ENCODE measurements at regions not wholly inside any gene's neighbourhood (a gene's known extent, or its start where the extent isn't known, plus 50 kb on each side); places are given as distances from the start of the nearest gene placed in this dataset.

GRCh38 chr3:168386301-168386700, 290.6 kb upstream of the GOLIM4 start:
- Histone ChIP-seq H3K4me3 (ENCODE audit: insufficient read depth, low read depth, low read length) (no peak overlapping the region), H2BK20ac (ENCODE audit: low read depth, low read length) (no peak overlapping the region), H2BK120ac (ENCODE audit: low read depth, low read length) (no peak overlapping the region), H3K9me1 (ENCODE audit: insufficient read depth, low read length) (no peaks in the 10 kb centered on the region), H3K27me3 (ENCODE audit: control insufficient read depth, insufficient read depth, low read length) (no peaks in the 10 kb centered on the region), H2AFZ (replicated peaks; ENCODE audit: low read length, poor library complexity) (no peak overlapping the region), H2AK9ac (replicated peaks; ENCODE audit: low read depth, low read length, poor library complexity) (no peak overlapping the region), H4K8ac (ENCODE audit: low read depth in 2 of 2, low read length in 2 of 2) (no peak overlapping the region), H3K9me3 (ENCODE audit: control insufficient read depth, insufficient read depth, low read length) (no peaks in the 10 kb centered on the region), H3K36me3 (ENCODE audit: control insufficient read depth, insufficient read depth, low read length) (no peaks in the 10 kb centered on the region), H3K56ac (ENCODE audit: extremely low read depth, insufficient read depth, low read length) (no peak overlapping the region), H4K5ac (ENCODE audit: low read depth, low read length) (no peak overlapping the region), H3K27ac (ENCODE audit: insufficient read depth, low read length) (no peak overlapping the region), H3K4me2 (ENCODE audit: low read depth, low read length) (no peak overlapping the region), H4K91ac (ENCODE audit: insufficient read depth, low read depth, low read length) (no peak overlapping the region), H2AK5ac (ENCODE audit: low read depth, low read length) (no peak overlapping the region), H3K23ac (ENCODE audit: low read depth, low read length) (no peak overlapping the region), H3K18ac (ENCODE audit: low read depth, low read length) (no peak overlapping the region), H3K4me1 (ENCODE audit: control insufficient read depth, insufficient read depth, low read length) (no peaks in the 10 kb centered on the region), H4K20me1 (ENCODE audit: insufficient read depth, low read length) (no peaks in the 10 kb centered on the region), H3K9ac (ENCODE audit: low read depth, low read length) (no peak overlapping the region), H3K79me1 (ENCODE audit: low read depth in 1 of 2, low read length in 2 of 2) (no peaks in the 10 kb centered on the region), H3K14ac (replicated peaks; ENCODE audit: low read depth, low read length) (no peak overlapping the region), H3K4ac (ENCODE audit: low read depth, low read length) (no peak overlapping the region), H2BK15ac (ENCODE audit: low read depth, low read length) (no peak overlapping the region), H2BK5ac (ENCODE audit: low read depth, low read length, poor library complexity, severe bottlenecking) (no peak overlapping the region)
- ATAC-seq (ENCODE audit: low read depth) (no peak), DNase-seq (no peak)
- no TSS peak for BruUV-seq (replicated peaks)
- dilution Hi-C loops (cut with HindIII; ENCODE audit: low sequenced_read_pairs, unreplicated experiment) (no loop called here), in situ Hi-C loops (cut with MboI; ENCODE audit: low sequenced_read_pairs) (no loop called here), intact Hi-C loops (cut with micrococcal nuclease) (no loop called here)
- ChIA-PET POLR2A (ENCODE audit: unreplicated experiment) (no interaction called here), CTCF (no interaction called here)
- TF ChIP-seq RFX5 (IDR thresholded peaks at IDR 0.05; ENCODE audit: low read depth, low read length) (no peak), MAFK (IDR thresholded peaks at IDR 0.05; ENCODE audit: low read depth, low read length) (peak; percentile 53; the same call in 1 of the 2 replicates), CHD1 (IDR thresholded peaks at IDR 0.05; ENCODE audit: low read depth, low read length) (no peak), MAZ (IDR thresholded peaks at IDR 0.05; ENCODE audit: borderline replicate concordance, low read depth, low read length) (no peak)
